Brain pericyte (primary cell): ENCODE measurements at regions not wholly inside any gene's neighbourhood (a gene's known extent, or its start where the extent isn't known, plus 50 kb on each side); places are given as distances from the start of the nearest gene placed in this dataset.

Source experiments
- DNase-seq: peaks from one replicate; pipeline ENCODE4 v3.0.0-alpha.2; 2012; ENCODE audit warnings: low read depth, low spot score

DNA sequence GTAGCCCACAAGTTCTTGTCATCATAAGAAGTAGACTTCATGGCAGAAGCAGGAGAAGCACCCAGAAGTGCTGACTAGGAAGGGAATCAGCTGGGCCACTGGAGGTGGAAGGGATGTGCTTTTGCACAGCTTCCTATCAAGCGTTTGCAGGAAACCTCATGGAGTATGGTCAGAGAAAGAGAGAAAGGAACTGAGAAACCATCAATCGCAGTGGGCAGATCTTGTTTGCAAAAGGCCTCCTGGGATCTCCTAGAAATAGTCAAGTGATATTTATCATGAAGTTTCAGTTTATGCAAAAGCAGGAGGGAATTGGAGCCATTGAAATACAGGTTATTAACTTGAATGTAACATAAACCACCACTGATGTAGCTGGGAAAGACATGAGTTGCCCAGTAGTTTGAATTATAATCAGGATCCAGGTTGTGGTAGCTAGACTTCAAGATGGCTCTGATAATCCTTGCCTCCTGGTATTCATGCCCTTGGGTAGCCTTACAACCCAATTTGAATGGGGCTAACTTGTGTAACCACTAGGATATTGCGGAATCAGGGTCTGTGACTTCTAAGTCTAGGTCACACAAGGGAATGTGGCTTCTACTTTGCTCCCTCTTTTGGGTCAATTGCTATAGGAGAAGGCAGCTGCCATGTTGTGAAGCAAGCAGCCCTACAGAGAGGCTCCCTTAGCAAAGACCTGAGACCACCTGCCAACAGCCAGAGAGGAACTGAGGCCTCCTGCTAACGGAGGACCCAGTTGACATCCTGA is 69.8 kb upstream of the TCF4 start:
- no peak for DNase-seq

GRCh38 chr18:55654986-55655385 is 67.0 kb upstream of the TCF4 start:
- DNase-seq = no peak

- DNase-seq = no peak
These were observed 63.2 kb upstream of the TCF4 start for GRCh38 chr18:55651236-55651635.

DNA sequence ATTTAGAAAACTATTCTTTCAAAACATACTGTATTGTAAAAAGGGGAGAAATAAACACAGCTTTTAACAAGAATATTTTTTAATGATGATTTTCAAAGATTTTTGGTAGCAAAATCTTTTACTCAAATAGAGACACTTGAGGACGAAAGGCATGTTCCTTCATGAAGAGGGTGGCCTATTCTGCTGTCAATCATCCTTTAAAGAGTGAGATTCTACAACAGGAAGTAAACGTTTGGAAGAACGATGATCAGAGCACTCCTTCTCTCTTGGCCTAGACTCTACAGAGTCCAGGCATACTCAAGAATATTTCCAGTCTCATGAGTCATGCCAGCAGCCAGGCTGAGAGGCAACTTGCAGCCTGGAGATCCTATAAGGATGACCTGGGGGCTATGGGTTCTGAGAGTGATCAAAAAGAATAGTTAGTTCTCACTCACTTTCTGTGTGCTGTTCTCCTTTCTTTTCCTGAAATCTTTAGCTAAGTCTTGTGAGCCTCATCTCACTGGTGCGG is 62.4 kb upstream of the TCF4 start:
- DNase-seq = no peak

- DNase-seq = no peak
These were observed 59.3 kb upstream of the TCF4 start for GRCh38 chr18:55647331-55647730.

- DNase-seq = no peak
These were observed 54.2 kb upstream of the TCF4 start for GRCh38 chr18:55642191-55642590.

- DNase-seq = no peak
These were observed 53.5 kb upstream of the TCF4 start for GRCh38 chr18:55641486-55641885.
